Cerebellar cortex (tissue), 1 donor: ENCODE measurements at regions not wholly inside any gene's neighbourhood (a gene's known extent, or its start where the extent isn't known, plus 50 kb on each side); places are given as distances from the start of the nearest gene placed in this dataset.
A peak's percentile ranks its signal among the peaks of the same experiment; 100 is the strongest.

Source experiments
- DNase-seq: peaks from one replicate; pipeline ENCODE4 v3.0.0-alpha.2; 2015; ENCODE audit warnings: low spot score

GRCh38 chr22:49141761-49142160 lies 685.9 kb downstream of the BRD1 start:
- DNase-seq: peak; percentile 68

DNA sequence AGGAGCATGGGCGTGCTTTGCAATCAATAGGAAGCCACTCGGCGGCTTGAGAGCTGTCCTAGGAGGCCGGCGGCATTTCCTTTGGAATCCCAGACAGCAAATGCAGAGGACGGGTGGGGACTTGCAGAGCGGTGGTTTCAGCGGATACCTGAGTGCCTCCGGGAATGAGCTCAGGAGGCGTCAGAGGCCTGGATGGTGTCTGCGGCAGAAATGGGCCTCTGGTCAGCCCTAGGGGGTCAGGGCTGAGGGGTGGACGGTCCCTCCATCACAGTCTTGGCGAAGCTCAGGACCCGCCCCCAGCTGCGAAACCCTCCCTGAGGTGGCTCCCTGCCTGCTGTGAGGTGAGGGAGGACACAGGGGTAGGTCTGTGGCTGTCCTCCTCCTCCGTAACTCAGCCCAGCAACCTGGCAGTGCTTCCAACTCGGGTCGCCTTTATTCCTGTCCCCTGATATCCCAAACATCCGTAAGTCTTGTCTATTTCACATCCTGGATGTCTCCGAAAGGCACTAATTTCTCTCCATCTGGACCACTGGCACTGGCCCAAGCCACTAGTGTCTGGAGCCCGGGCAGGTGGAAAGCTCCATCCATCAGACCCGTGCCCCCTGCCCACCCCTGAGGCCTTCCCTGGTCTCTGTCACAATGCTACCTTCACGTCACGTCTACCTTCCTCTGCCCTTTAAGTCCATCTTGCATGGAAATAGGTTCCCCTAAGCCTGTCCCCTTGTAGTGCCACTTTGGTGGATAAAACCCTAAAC lies 686.6 kb downstream of the BRD1 start:
- peak; percentile 7 for DNase-seq

- DNase-seq: no peak
Measured at GRCh38 chr22:49139492-49140151, 688.1 kb downstream of the BRD1 start.

- DNase-seq: no peak
Measured at GRCh38 chr22:49138250-49138790, 689.4 kb downstream of the BRD1 start.

- no peak for DNase-seq
Measured at GRCh38 chr22:49137206-49137840, 690.4 kb downstream of the BRD1 start.

- DNase-seq: no peak
Measured at GRCh38 chr22:49136816-49137180, 690.9 kb downstream of the BRD1 start.

- no peak for DNase-seq
Measured at GRCh38 chr22:49136041-49136815, 691.4 kb downstream of the BRD1 start.

GRCh38 chr22:49134076-49134475 lies 693.6 kb downstream of the BRD1 start:
- no peak for DNase-seq

- DNase-seq: no peak
Measured at GRCh38 chr22:49133541-49133940, 694.1 kb downstream of the BRD1 start.

- no peak for DNase-seq
Measured at GRCh38 chr22:49132009-49132408, 695.7 kb downstream of the BRD1 start.

DNA sequence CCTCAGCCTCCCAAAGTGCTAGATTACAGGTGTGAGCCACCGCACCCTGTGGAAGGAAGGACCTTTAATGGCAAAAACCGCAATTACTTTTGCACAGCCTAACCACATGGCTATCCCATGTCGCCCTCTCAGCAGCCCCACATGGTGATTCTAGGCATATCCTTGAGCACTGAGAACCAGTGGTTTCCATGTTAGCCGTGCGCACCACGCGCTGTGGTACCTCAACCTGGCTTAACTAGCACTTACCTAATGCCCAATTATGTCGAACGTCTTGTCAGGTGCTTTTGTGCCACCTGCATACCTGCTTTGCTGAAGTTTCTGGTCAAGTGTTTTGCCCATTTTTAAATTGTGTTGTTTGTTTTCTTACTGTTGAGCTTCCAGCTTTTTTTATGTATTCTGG lies 697.9 kb downstream of the BRD1 start:
- DNase-seq: no peak

GRCh38 chr22:49128874-49129273 lies 698.8 kb downstream of the BRD1 start:
- no peak for DNase-seq

DNA sequence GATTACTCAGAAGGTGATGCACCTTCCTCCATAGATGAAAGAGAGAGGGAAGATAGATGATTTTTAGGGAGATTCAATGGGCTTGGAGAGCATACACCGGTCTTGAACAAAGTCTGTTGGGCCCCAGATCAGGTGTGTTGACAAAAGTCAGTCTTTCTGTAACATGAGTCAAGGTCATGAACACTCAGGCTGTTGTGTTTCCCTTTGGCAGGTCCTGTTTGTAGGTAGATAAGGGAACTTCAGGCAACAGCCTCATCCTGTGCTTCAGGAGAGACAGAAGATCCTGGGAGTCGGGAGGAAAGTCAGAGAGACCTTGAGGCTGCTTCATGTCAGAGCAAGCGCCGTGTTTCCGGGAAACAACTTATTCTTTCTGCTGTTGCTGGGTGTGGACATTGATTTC lies 703.1 kb downstream of the BRD1 start:
- DNase-seq: no peak

GRCh38 chr22:49123621-49124192 lies 704.0 kb downstream of the BRD1 start:
- no peak for DNase-seq

DNA sequence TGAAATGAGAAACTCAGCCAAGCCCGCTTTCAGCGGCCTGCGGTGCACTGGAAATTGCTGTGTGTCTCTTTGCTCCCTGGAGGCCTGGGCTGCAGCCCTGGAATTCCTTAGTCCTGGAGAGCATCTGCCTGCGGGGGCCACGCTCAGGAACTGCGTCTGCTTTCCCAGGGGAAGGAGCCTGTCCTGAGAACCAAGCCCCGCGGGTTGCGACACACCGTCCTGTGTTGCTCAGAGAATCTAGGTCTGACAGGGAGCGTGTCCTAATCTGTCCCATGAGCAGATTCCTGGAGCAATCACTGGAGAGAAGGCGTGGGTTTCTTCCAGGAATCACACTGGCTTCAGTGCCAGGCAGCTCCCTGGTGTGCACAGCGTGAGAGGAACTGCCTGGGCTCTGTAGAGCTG lies 708.1 kb downstream of the BRD1 start:
- no peak for DNase-seq

DNA sequence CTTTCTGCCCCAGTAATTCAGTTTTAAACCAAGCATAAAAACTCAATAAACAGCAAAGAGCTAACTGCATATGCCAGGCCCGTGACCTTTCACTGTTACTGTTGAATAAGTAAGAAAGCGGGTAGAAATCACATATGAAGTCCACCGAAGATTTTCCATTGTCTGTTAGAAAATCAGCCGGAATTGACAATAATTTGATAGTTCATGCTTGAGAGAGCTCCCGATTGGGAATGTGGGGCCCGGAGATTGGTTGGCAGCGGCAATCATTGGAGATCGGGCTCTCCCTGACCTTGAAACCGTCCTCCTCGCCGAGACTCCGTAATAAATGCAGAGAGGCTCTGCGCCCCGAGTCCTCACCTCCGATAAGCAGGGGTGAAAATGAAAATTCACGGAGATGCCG lies 709.6 kb downstream of the BRD1 start:
- DNase-seq: no peak

DNA sequence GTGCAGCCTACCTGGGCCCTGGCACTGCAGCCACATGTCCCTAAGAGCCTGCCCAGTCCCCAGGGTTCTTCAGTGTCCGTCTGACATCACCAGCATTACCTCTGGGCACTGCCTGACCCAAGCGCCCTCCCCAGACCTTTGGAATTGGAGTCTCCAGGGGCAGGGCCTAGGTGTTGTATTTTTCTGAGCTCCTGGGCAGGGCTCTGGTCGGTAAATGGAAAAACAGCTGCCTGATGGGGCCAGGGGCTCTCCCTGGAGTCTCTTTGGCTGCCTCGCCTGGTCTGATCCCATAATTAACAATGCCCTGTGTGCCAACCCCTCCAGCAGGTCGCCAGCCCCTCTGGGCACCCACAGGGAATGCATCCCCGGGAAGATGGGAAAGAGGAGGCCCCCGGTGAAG lies 710.2 kb downstream of the BRD1 start:
- no peak for DNase-seq

- no peak for DNase-seq
Measured at GRCh38 chr22:49116486-49117120, 711.1 kb downstream of the BRD1 start.

- no peak for DNase-seq
Measured at GRCh38 chr22:49116021-49116420, 711.7 kb downstream of the BRD1 start.

GRCh38 chr22:49115197-49115596 lies 712.5 kb downstream of the BRD1 start:
- DNase-seq: no peak

DNA sequence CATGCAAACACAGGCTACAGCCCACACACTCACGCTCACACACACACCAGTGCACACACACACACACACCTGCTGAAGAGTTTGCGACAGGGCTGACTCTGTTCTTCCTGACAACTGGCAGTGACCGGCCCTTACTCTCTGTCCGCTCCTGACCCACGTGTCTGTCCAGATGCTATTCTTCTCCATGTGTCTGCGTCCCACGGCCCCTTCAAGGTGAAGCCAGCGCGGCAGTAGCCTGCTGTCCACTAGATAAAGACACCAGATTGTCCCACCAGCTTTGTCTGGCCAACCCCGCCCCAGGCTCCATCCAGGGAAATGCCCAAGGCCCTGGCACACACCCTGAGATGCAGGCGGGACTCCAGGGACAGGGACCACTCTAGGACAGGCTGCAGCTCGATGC lies 713.9 kb downstream of the BRD1 start:
- no peak for DNase-seq
